ENCODE measurements at regions not wholly inside any gene's neighbourhood (a gene's known extent, or its start where the extent isn't known, plus 50 kb on each side); places are given as distances from the start of the nearest gene placed in this dataset.

DNA sequence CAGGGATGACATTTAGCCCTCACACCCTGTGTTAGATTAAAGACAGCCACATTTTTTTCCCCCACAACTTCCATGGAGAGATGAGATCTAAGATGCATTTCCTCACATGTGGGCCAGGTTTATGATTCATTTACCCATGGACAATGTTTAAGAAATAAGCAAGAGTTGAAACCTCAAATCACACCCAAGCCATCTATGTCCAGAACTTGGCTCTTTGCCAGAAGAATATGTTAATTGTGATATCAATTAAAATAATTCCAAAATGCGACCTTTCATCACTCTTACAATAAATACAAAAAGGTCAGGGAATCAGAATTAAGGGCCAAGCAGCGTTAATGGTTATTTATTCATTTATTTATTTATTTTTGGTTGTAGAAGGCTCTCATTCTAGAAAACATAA is 1376.9 kb upstream of the TMEM132C start:
- H3K4me1 Mint-ChIP-seq: no peaks in the 10 kb centered on the region
- no peak overlapping the region for H3K27ac Mint-ChIP-seq
- no peak overlapping the region for H3K27ac ChIP-seq (ENCODE audit: low read depth)
- no peak overlapping the region for H3K4me2 ChIP-seq
- peaks cover 97% of the 10 kb centered on the region for H3K9me3 Mint-ChIP-seq
- H3K4me1 ChIP-seq (ENCODE audit: insufficient read depth): 0 out of 2 replicates have a peak, but pooled peaks cover 3% of the 10 kb centered on the region
- ATAC-seq (no peak), DNase-seq (ENCODE audit: low spot score) (no peak)
- H3K27me3 Mint-ChIP-seq (ENCODE audit: insufficient read depth, low read depth, poor library complexity): no peaks in the 10 kb centered on the region
- no peaks in the 10 kb centered on the region for H3K9me2 ChIP-seq (ENCODE audit: insufficient read depth)
- H3K36me3 Mint-ChIP-seq (ENCODE audit: low read depth): peaks cover 31% of the 10 kb centered on the region; the same call in 2 of the 3 replicates
- no peaks in the 10 kb centered on the region for H4K20me1 ChIP-seq (replicated peaks; ENCODE audit: insufficient read depth)
- no peaks in the 10 kb centered on the region for H3K27me3 ChIP-seq (ENCODE audit: insufficient read depth)
- no peaks in the 10 kb centered on the region for H3K79me2 ChIP-seq (replicated peaks; ENCODE audit: insufficient read depth)
- TF ChIP-seq ZNF331 (CRISPR knock-in tag; IDR thresholded peaks at IDR 0.05; ENCODE audit: low read depth) (no peak), CTCF (conservative IDR thresholded peaks at IDR 0.05; ENCODE audit: low read depth in 2 of 2) (no peak), JUNB (IDR thresholded peaks at IDR 0.05; ENCODE audit: unreplicated experiment) (no peak), ZNF114 (CRISPR knock-in tag; IDR thresholded peaks at IDR 0.05) (no peak), ZNF462 (CRISPR knock-in tag; IDR thresholded peaks at IDR 0.05) (no peak), EZH2 (IDR thresholded peaks at IDR 0.05; ENCODE audit: low read depth, unreplicated experiment) (no peak), NANOG (IDR thresholded peaks at IDR 0.05; ENCODE audit: borderline replicate concordance) (no peak), CREB1 (CRISPR knock-in tag; IDR thresholded peaks at IDR 0.05; ENCODE audit: low read depth) (no peak), EZH2phosphoT487 (IDR thresholded peaks at IDR 0.05; ENCODE audit: unreplicated experiment) (no peak), STAT1 (IDR thresholded peaks at IDR 0.05; ENCODE audit: unreplicated experiment) (no peak), POLR2AphosphoS5 (IDR thresholded peaks at IDR 0.05; ENCODE audit: low read depth) (no peak)
- TF ChIP-seq, protein P1, sequence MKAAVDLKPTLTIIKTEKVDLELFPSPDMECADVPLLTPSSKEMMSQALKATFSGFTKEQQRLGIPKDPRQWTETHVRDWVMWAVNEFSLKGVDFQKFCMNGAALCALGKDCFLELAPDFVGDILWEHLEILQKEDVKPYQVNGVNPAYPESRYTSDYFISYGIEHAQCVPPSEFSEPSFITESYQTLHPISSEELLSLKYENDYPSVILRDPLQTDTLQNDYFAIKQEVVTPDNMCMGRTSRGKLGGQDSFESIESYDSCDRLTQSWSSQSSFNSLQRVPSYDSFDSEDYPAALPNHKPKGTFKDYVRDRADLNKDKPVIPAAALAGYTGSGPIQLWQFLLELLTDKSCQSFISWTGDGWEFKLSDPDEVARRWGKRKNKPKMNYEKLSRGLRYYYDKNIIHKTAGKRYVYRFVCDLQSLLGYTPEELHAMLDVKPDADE (IDR thresholded peaks at IDR 0.05): no peak
- TF ChIP-seq, protein P2, sequence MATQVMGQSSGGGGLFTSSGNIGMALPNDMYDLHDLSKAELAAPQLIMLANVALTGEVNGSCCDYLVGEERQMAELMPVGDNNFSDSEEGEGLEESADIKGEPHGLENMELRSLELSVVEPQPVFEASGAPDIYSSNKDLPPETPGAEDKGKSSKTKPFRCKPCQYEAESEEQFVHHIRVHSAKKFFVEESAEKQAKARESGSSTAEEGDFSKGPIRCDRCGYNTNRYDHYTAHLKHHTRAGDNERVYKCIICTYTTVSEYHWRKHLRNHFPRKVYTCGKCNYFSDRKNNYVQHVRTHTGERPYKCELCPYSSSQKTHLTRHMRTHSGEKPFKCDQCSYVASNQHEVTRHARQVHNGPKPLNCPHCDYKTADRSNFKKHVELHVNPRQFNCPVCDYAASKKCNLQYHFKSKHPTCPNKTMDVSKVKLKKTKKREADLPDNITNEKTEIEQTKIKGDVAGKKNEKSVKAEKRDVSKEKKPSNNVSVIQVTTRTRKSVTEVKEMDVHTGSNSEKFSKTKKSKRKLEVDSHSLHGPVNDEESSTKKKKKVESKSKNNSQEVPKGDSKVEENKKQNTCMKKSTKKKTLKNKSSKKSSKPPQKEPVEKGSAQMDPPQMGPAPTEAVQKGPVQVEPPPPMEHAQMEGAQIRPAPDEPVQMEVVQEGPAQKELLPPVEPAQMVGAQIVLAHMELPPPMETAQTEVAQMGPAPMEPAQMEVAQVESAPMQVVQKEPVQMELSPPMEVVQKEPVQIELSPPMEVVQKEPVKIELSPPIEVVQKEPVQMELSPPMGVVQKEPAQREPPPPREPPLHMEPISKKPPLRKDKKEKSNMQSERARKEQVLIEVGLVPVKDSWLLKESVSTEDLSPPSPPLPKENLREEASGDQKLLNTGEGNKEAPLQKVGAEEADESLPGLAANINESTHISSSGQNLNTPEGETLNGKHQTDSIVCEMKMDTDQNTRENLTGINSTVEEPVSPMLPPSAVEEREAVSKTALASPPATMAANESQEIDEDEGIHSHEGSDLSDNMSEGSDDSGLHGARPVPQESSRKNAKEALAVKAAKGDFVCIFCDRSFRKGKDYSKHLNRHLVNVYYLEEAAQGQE (IDR thresholded peaks at IDR 0.05; ENCODE audit: unreplicated experiment): no peak
- H3F3A ChIP-seq (replicated peaks; ENCODE audit: low read depth): no peaks in the 10 kb centered on the region
- no peaks in the 10 kb centered on the region for H3K36me3 ChIP-seq (ENCODE audit: insufficient read depth)
- no peak overlapping the region for H3K4me3 ChIP-seq
- H2AFZ ChIP-seq: no peak overlapping the region
- H3K4me3 Mint-ChIP-seq: no peak overlapping the region
